Smooth muscle cell (in vitro differentiated cells): ENCODE measurements at regions not wholly inside any gene's neighbourhood (a gene's known extent, or its start where the extent isn't known, plus 50 kb on each side); places are given as distances from the start of the nearest gene placed in this dataset.

Experiments
- DNase-seq: peaks from one replicate; lab custom pipeline; 2025; ENCODE audit not compliant: unreplicated experiment; lab: John Stamatoyannopoulos, UW
- H2AFZ ChIP-seq: fragments of 200-600 bp; sonication (generic); 2 replicates; pipeline ENCODE4 v1.6.0; 2016; ENCODE audit warnings: antibody characterized with exemption, low read depth, mild to moderate bottlenecking
- H3F3A ChIP-seq: fragments of 200-600 bp; sonication (generic); 2 replicates; pipeline ENCODE4 v1.6.0; 2017; ENCODE audit warnings: antibody characterized with exemption, low read depth
- H3K27ac ChIP-seq: fragments of 200-600 bp; sonication (generic); 2 replicates; pipeline ENCODE4 v1.5.1; 2016; ENCODE audit warnings: low read depth, mild to moderate bottlenecking
- H3K27me3 ChIP-seq: fragments of 200-600 bp; sonication (generic); 2 replicates; pipeline ENCODE4 v1.6.1; 2016; ENCODE audit warnings: low read depth, mild to moderate bottlenecking
- H3K36me3 ChIP-seq: fragments of 200-600 bp; sonication (generic); 2 replicates; pipeline ENCODE4 v1.5.1; 2016; ENCODE audit warnings: low read depth
- H3K4me1 ChIP-seq: fragments of 200-600 bp; sonication (generic); 2 replicates; pipeline ENCODE4 v1.5.1; 2016; ENCODE audit warnings: low read depth
- H3K4me2 ChIP-seq: fragments of 200-600 bp; sonication (generic); 2 replicates; pipeline ENCODE4 v1.6.0; 2016; ENCODE audit warnings: mild to moderate bottlenecking
- H3K4me3 ChIP-seq: fragments of 200-600 bp; sonication (generic); 2 replicates; pipeline ENCODE4 v1.5.1; 2016; ENCODE audit warnings: mild to moderate bottlenecking
- H3K79me2 ChIP-seq: fragments of 200-600 bp; sonication (generic); 2 replicates; pipeline ENCODE4 v1.6.0; 2016; ENCODE audit warnings: low read depth, mild to moderate bottlenecking
- H3K9ac ChIP-seq: fragments of 200-600 bp; sonication (generic); 2 replicates; pipeline ENCODE4 v1.6.0; 2016; ENCODE audit warnings: low read depth
- H3K9me3 ChIP-seq: fragments of 200-600 bp; sonication (generic); replicated peaks from 2 replicates; pipeline ENCODE4 v1.5.1; 2016; ENCODE audit warnings: low read depth
- H4K20me1 ChIP-seq: fragments of 200-600 bp; sonication (generic); 2 replicates; pipeline ENCODE4 v1.6.0; 2016; ENCODE audit warnings: low read depth
- WGBS: methylation state at CpG from one replicate; pipeline ENCODE4 v1.1.7; 2016; ENCODE audit warnings: low lambda C conversion rate; 5-methylcytosine and 5-hydroxymethylcytosine counted together
- TF ChIP-seq, protein P1 (sequence below): fragments of 200-600 bp; sonication (generic); IDR thresholded peaks from 2 replicates; pipeline ENCODE4 v1.5.1; 2017; ENCODE audit warnings: borderline replicate concordance, mild to moderate bottlenecking, antibody characterized with exemption; ENCODE audit not compliant: insufficient read depth, poor library complexity, severe bottlenecking

DNA sequence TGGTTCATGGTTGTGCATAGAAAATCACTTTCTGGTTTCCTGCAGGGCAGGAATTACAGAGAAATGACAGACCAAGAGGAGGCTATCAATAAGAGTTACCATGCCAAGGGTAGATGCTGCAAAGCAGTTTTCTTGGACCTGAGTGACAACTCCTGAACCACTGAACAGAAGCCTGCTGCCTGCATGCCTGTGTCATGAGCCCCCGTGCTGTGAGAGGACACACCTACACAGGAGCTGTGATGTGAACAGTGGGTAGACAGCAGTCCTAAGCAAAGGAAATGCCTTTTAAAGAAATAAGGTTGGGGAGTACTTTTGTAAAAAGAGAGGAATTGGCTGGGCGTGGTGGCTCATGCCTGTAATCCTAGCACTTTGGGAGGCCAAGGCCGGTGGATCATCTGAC, 54.2 kb upstream of the CREB1 start:
- Histone ChIP-seq H4K20me1 (no peaks in the 10 kb centered on the region), H2AFZ (peak overlapping the region; percentile 30), H3K27ac (no peak overlapping the region), H3K4me1 (peaks cover 15% of the 10 kb centered on the region), H3K27me3 (no peaks in the 10 kb centered on the region), H3K9me3 (no peaks in the 10 kb centered on the region), H3K4me3 (no peak overlapping the region), H3K9ac (no peak overlapping the region), H3F3A (no peaks in the 10 kb centered on the region), H3K79me2 (no peaks in the 10 kb centered on the region), H3K36me3 (no peaks in the 10 kb centered on the region), H3K4me2 (peak overlapping the region; percentile 75)
- TF ChIP-seq, protein P1, sequence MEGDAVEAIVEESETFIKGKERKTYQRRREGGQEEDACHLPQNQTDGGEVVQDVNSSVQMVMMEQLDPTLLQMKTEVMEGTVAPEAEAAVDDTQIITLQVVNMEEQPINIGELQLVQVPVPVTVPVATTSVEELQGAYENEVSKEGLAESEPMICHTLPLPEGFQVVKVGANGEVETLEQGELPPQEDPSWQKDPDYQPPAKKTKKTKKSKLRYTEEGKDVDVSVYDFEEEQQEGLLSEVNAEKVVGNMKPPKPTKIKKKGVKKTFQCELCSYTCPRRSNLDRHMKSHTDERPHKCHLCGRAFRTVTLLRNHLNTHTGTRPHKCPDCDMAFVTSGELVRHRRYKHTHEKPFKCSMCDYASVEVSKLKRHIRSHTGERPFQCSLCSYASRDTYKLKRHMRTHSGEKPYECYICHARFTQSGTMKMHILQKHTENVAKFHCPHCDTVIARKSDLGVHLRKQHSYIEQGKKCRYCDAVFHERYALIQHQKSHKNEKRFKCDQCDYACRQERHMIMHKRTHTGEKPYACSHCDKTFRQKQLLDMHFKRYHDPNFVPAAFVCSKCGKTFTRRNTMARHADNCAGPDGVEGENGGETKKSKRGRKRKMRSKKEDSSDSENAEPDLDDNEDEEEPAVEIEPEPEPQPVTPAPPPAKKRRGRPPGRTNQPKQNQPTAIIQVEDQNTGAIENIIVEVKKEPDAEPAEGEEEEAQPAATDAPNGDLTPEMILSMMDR = no peak
- no peak for DNase-seq
- 64% methylated on average over 3 of the region's 3 CpGs for WGBS

- H3K79me2 ChIP-seq = no peaks in the 10 kb centered on the region
- no peak for DNase-seq
- H3K27ac ChIP-seq = no peak overlapping the region
- peaks cover 9% of the 10 kb centered on the region for H3K4me1 ChIP-seq
- TF ChIP-seq, protein P1 = no peak
- no peak overlapping the region for H2AFZ ChIP-seq
- H3K4me3 ChIP-seq = no peak overlapping the region
- H3K9me3 ChIP-seq = no peaks in the 10 kb centered on the region
- H3K9ac ChIP-seq = no peak overlapping the region
- no peaks in the 10 kb centered on the region for H3K27me3 ChIP-seq
- no peak overlapping the region for H3K4me2 ChIP-seq
- H3K36me3 ChIP-seq = no peaks in the 10 kb centered on the region
- no peaks in the 10 kb centered on the region for H3F3A ChIP-seq
- H4K20me1 ChIP-seq = no peaks in the 10 kb centered on the region
- 67% methylated on average over 5 of the region's 5 CpGs for WGBS
These were observed 51.9 kb upstream of the CREB1 start for GRCh38 chr2:207477896-207478295.

DNA sequence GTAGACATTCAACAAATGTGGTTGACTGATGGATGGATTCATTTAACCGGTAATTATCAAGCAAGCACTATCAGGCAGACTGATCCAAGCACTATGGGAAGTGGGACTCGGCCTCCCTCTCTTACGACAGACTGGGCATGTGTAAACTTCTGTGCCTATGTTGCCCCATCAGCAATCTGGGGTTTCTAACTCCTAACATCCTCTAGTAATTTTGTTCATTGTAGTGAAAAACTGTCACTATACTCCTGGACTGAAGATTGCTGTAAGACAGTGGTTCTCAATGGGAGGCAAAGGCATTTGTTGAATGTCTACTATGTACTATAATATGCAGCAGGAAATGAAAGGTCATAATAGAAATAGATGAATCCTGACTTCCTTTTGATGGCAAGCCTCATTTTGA, 51.2 kb upstream of the CREB1 start:
- Histone ChIP-seq H3F3A (no peaks in the 10 kb centered on the region), H3K4me1 (peaks cover 3% of the 10 kb centered on the region), H2AFZ (no peak overlapping the region), H3K9me3 (no peaks in the 10 kb centered on the region), H3K27me3 (no peaks in the 10 kb centered on the region), H3K36me3 (no peaks in the 10 kb centered on the region), H3K9ac (no peak overlapping the region), H3K79me2 (no peaks in the 10 kb centered on the region), H3K4me2 (no peak overlapping the region), H3K4me3 (no peak overlapping the region), H3K27ac (no peak overlapping the region), H4K20me1 (no peaks in the 10 kb centered on the region)
- 82% methylated on average over 3 of the region's 3 CpGs for WGBS
- no peak for DNase-seq
- TF ChIP-seq, protein P1 = no peak

DNA sequence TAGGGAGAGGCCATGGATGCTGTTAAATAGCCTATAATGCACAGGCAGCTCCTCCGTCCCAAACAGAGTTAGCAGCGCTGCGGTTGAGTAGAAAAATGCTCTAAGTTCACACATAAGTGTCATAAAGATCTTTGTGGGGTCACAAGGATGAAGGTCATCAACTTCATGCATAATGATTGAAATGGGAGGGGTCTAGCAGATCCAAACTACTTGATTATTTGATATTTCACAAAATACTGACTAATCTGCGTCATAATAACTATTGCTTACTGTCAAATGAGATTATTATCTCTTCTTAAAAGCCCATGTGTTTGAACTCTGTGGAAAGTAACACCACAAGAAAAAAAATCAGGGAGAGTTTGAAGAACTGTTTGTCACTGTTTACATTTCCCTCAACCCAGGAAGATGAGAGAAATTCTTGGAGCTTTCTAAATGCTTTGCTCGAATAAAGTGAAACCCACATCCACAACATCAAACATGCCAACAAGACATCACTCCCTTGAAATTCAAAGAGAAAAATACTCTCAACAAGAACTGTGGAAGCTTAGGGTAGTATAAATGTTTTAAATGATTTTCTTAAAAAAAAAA, 50.5 kb upstream of the CREB1 start:
- H3K79me2 ChIP-seq = no peaks in the 10 kb centered on the region
- no peak overlapping the region for H3K4me3 ChIP-seq
- no peaks in the 10 kb centered on the region for H3F3A ChIP-seq
- no peak overlapping the region for H3K9ac ChIP-seq
- H4K20me1 ChIP-seq = no peaks in the 10 kb centered on the region
- no peaks in the 10 kb centered on the region for H3K9me3 ChIP-seq
- WGBS = 52% methylated on average over 5 of the region's 5 CpGs
- DNase-seq = no peak
- TF ChIP-seq, protein P1 = no peak
- H3K27me3 ChIP-seq = no peaks in the 10 kb centered on the region
- peak overlapping the region; percentile 21 for H2AFZ ChIP-seq
- H3K4me1 ChIP-seq = no peaks in the 10 kb centered on the region
- H3K36me3 ChIP-seq = no peaks in the 10 kb centered on the region
- no peak overlapping the region for H3K27ac ChIP-seq
- H3K4me2 ChIP-seq = peak overlapping the region; percentile 28
